PC-9 (cell line): ENCODE measurements at regions not wholly inside any gene's neighbourhood (a gene's known extent, or its start where the extent isn't known, plus 50 kb on each side); places are given as distances from the start of the nearest gene placed in this dataset.

ENCODE experiments used
- EZH2 ChIP-seq: fragments of 200-600 bp; sonication (generic); IDR thresholded peaks from 2 replicates; pipeline ENCODE4 v1.8.0; 2017; ENCODE audit warnings: antibody characterized with exemption, low read depth
- TF ChIP-seq, protein P1 (sequence below): fragments of 200-600 bp; sonication (generic); conservative IDR thresholded peaks from 2 replicates; pipeline ENCODE4 v1.6.1; 2017; ENCODE audit warnings: mixed run types, antibody characterized with exemption, mild to moderate bottlenecking, moderate library complexity

DNA sequence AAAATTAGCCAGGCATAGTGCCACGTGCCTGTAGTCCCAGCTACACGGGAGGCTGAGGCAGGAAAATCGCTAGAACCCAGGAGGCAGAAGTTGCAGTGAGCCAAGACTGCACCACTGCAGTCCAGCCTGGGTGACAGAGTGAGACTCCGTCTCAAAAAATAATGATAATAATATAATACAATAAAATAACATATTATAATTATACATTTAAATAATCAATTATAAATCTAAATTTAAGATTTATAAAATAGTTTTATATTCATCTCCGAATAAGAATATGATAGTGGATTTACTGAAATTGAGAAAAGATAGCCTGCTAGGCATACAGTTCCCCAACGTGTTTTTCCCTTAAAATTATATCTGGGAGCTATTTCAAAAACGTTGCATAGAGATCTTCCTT, 599.6 kb downstream of the CDH18 start:
- TF ChIP-seq, protein P1, sequence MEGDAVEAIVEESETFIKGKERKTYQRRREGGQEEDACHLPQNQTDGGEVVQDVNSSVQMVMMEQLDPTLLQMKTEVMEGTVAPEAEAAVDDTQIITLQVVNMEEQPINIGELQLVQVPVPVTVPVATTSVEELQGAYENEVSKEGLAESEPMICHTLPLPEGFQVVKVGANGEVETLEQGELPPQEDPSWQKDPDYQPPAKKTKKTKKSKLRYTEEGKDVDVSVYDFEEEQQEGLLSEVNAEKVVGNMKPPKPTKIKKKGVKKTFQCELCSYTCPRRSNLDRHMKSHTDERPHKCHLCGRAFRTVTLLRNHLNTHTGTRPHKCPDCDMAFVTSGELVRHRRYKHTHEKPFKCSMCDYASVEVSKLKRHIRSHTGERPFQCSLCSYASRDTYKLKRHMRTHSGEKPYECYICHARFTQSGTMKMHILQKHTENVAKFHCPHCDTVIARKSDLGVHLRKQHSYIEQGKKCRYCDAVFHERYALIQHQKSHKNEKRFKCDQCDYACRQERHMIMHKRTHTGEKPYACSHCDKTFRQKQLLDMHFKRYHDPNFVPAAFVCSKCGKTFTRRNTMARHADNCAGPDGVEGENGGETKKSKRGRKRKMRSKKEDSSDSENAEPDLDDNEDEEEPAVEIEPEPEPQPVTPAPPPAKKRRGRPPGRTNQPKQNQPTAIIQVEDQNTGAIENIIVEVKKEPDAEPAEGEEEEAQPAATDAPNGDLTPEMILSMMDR: no peak
- no peak for TF ChIP-seq EZH2
